AG20443 (cell line): ENCODE measurements at regions not wholly inside any gene's neighbourhood (a gene's known extent, or its start where the extent isn't known, plus 50 kb on each side); places are given as distances from the start of the nearest gene placed in this dataset.
"Not testable (repeated sequence)": the region's sequence is repeated elsewhere in the genome, so short reads cannot be mapped to it uniquely, and the experiment has no call there.

Source experiments
- DNase-seq: peaks from one replicate; pipeline ENCODE4 v3.0.0; 2012; ENCODE audit warnings: low spot score, mixed read lengths

- DNase-seq, result no peak
These were observed 103.8 kb upstream of the PPM1H start for GRCh38 chr12:63038713-63039100.

GRCh38 chr12:63037746-63038712 is 103.1 kb upstream of the PPM1H start:
- DNase-seq, result no peak

- DNase-seq, result no peak
These were observed 102.0 kb upstream of the PPM1H start for GRCh38 chr12:63036974-63037335.

- no peak for DNase-seq
These were observed 101.4 kb upstream of the PPM1H start for GRCh38 chr12:63036216-63036973.

- DNase-seq, result no peak
These were observed 99.7 kb upstream of the PPM1H start for GRCh38 chr12:63034601-63035000.

GRCh38 chr12:63029676-63030075 is 94.7 kb upstream of the PPM1H start:
- DNase-seq, result no peak

GRCh38 chr12:63028951-63029350 is 94.0 kb upstream of the PPM1H start:
- no peak for DNase-seq

- no peak for DNase-seq
These were observed 90.2 kb upstream of the PPM1H start for GRCh38 chr12:63025116-63025515.

GRCh38 chr12:63023926-63024325 is 89.0 kb upstream of the PPM1H start:
- DNase-seq, result no peak

- no peak for DNase-seq
These were observed 86.2 kb upstream of the PPM1H start for GRCh38 chr12:63021116-63021515.

GRCh38 chr12:63020269-63020668 is 85.3 kb upstream of the PPM1H start:
- DNase-seq, result no peak

GRCh38 chr12:63018273-63018672 is 83.3 kb upstream of the PPM1H start:
- DNase-seq, result no peak

GRCh38 chr12:63013302-63013701 is 78.4 kb upstream of the PPM1H start:
- no peak for DNase-seq

- no peak for DNase-seq
These were observed 75.7 kb upstream of the PPM1H start for GRCh38 chr12:63010698-63011097.

GRCh38 chr12:63008372-63008771 is 73.4 kb upstream of the PPM1H start:
- no peak for DNase-seq

- DNase-seq, result no peak
These were observed 72.8 kb upstream of the PPM1H start for GRCh38 chr12:63007726-63008125.

GRCh38 chr12:63006536-63006935 is 71.6 kb upstream of the PPM1H start:
- no peak for DNase-seq

GRCh38 chr12:63005382-63005781 is 70.4 kb upstream of the PPM1H start:
- DNase-seq, result no peak

- DNase-seq, result no peak
These were observed 68.4 kb upstream of the PPM1H start for GRCh38 chr12:63003223-63003819.

GRCh38 chr12:63002059-63002458 is 67.1 kb upstream of the PPM1H start:
- not testable (repeated sequence) for DNase-seq

- no peak for DNase-seq
These were observed 63.5 kb upstream of the PPM1H start for GRCh38 chr12:62998454-62998853.

- DNase-seq, result no peak
These were observed 60.1 kb upstream of the PPM1H start for GRCh38 chr12:62995097-62995496.

- DNase-seq, result no peak
These were observed 51.9 kb upstream of the PPM1H start for GRCh38 chr12:62986844-62987243.
